ENCODE measurements at regions not wholly inside any gene's neighbourhood (a gene's known extent, or its start where the extent isn't known, plus 50 kb on each side); places are given as distances from the start of the nearest gene placed in this dataset.
"Not testable (repeated sequence)": the region's sequence is repeated elsewhere in the genome, so short reads cannot be mapped to it uniquely, and the experiment has no call there.

DNA sequence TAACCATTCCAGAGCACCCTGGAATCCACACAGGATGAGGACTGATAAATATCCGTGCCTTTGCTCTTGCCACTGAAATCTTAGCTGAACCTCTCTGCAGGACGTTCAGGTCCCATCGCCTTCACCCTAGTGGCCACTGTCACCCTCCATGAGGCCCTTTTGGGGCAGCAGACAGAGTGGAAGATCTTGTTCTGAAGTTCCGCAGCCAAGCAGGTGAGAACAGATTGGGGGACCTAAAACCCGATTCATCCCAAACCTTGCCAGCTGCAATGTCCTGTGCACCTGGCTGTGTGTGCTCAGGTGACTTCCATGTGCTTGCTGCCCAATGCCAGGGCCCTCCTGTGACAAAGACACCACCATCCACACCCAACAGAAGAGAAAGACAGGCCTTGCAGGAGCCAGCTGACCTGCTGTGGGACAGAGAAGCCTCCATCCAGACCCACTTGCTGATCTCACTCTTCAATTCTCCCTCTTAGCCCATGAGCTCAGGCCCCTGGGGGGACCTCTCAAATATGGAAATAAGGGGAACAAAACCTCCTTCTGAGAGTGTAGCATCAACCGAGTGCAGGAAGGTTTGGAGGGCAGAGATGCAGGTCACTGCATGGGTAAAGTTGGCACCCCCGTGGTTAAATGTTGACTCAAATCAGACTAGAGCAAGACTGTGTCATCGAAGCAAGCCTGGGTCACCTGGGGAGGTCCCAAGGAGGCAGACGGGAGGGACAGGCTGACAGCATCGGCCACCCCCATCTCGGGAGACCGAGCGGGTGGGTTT is 308.7 kb upstream of the DIO3 start:
- Mint-ChIP-seq H3K9me3 (no peaks in the 10 kb centered on the region), H3K27ac (no peak overlapping the region), H3K36me3 (ENCODE audit: low read depth) (no peaks in the 10 kb centered on the region), H3K4me3 (no peak overlapping the region), H3K27me3 (no peaks in the 10 kb centered on the region), H3K4me1 (ENCODE audit: low read depth) (no peaks in the 10 kb centered on the region)

DNA sequence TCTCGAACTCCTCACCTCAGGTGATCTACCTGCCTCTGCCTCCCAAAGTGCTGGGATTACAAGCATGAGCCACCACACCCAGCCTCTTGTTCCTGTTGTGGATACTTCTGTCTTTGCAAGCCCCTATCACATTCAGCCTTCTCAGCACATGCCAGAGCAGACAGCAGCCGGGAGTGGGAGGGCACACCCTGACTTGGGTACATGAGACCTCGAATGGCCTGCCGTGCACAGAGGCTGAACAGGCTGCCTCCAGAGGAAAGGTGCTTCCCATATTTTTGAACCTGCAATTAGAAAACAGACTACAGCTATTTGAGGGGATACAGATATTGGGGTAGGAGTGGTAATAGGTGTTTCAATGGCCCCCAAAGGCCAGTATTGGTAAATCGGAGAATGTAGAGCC is 307.3 kb upstream of the DIO3 start:
- H3K27me3 Mint-ChIP-seq, result peaks cover 4% of the 10 kb centered on the region
- H3K4me1 Mint-ChIP-seq (ENCODE audit: low read depth), result no peaks in the 10 kb centered on the region
- no peaks in the 10 kb centered on the region for H3K9me3 Mint-ChIP-seq
- no peak overlapping the region for H3K4me3 Mint-ChIP-seq
- H3K36me3 Mint-ChIP-seq (ENCODE audit: low read depth), result no peaks in the 10 kb centered on the region
- H3K27ac Mint-ChIP-seq, result no peak overlapping the region

DNA sequence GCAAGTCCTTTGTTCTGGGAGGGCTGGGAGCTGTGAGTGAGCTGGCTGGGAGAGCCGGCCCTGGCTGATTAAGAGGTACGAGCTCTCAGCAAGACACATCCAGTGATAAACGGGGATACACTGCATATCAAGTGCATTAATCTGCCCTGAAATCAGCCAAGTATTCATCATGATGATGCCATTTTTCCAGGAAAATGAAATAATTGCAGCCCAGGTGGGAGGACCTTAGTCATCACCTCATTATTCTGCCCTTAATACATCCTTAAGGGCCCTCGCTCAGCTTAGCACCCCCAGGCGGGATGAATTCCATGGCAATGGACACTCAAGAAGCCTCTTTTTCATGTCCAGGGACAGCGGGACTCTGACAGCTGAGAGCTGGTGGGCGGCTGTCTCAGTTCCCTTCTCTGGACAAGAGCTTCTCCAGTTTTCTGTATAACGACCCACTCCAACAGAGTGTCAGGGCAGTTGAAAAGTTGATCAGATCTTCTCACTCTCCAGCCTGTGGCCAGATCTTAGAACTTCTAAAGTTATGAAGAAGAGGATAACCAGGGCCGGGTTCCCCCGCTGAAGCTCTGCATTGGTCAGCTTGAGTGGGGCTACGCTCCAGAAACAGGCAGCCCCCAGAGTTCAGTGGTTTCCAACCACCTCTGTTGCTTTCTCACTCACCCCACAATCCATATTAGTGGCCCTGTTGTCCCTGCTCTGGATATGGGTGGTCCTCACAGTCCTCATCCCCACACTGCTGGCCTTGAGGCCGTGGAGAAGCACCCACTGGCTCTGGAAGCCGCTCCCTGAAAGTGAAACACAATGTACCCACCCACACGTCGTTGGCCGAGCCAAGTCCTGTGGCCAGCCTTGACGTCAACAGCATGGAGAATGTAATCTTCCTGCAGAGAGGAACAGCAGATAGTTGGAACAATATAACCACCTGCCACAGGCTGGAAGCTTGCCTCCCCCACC is 306.2 kb upstream of the DIO3 start:
- H3K27ac Mint-ChIP-seq, result no peak overlapping the region
- H3K4me3 Mint-ChIP-seq, result no peak overlapping the region
- H3K9me3 Mint-ChIP-seq, result no peaks in the 10 kb centered on the region
- peaks cover 4% of the 10 kb centered on the region for H3K27me3 Mint-ChIP-seq
- H3K4me1 Mint-ChIP-seq (ENCODE audit: low read depth), result no peaks in the 10 kb centered on the region
- no peaks in the 10 kb centered on the region for H3K36me3 Mint-ChIP-seq (ENCODE audit: low read depth)

DNA sequence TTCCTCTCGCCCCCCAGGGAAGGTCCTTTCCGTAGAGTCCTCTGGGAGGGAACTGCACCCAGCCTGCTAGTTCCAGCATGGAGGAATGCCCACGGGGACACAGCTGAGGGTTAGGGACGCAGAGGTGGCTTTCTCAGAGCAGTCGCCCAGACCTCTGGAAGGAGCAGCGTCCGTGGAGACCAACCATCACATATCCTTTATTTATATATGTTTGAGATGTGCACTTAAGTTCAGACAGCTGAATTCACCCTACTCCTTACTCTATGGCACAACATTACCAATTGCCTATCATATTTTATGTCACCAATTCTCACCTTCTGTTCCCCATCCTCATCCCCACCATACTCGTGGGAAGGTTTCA is 305.6 kb upstream of the DIO3 start:
- no peaks in the 10 kb centered on the region for H3K36me3 Mint-ChIP-seq (ENCODE audit: low read depth)

DNA sequence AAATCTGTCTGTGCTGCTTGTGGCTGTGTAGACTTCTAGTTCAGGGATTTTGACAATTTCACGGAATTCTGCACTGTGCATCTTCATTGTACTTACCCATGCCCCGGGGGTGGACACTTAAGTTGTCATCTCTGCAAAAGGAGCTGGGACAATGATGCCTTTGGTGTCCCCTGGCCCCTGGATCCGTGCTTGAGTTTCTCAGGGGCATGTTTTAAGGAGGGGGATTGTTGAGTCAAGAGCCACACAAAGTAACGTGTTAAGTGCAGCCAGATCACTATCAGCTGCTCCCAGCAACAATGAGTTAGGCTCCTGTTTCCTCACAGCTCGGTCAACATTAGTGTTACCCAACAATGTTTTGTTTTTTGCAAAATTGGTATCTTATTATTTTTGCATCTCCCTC is 305.0 kb upstream of the DIO3 start:
- no peak overlapping the region for H3K27ac Mint-ChIP-seq
- H3K4me1 Mint-ChIP-seq (ENCODE audit: low read depth), result no peaks in the 10 kb centered on the region
- no peaks in the 10 kb centered on the region for H3K9me3 Mint-ChIP-seq
- no peak overlapping the region for H3K4me3 Mint-ChIP-seq
- peaks cover 9% of the 10 kb centered on the region for H3K27me3 Mint-ChIP-seq
- H3K36me3 Mint-ChIP-seq (ENCODE audit: low read depth), result no peaks in the 10 kb centered on the region

More for the DNA sequence above, 305.6 kb upstream of the DIO3 start:
- no peaks in the 10 kb centered on the region for H3K9me3 Mint-ChIP-seq
- H3K4me3 Mint-ChIP-seq, result no peak overlapping the region
- H3K4me1 Mint-ChIP-seq (ENCODE audit: low read depth), result no peaks in the 10 kb centered on the region
- H3K27me3 Mint-ChIP-seq, result peaks cover 9% of the 10 kb centered on the region
- H3K27ac Mint-ChIP-seq, result no peak overlapping the region

DNA sequence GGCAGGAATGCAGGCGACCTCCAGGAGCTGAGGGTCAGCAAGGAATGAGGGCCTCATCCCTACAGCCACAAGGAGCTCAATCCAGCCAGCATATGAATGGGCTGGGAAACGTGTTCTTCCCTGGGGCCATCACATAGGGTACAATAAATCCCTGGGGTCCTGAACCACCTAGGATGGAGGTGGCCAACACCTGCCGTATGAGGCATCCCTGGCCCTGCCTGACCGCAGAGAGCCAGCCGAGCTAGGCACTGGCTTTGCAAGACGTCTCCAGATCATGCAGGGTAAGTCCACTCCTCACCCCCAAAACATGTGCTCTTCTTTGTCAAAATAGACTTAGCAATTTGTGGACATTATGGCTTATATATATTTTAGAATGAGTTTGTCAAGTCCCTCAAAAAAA is 303.7 kb upstream of the DIO3 start:
- Mint-ChIP-seq H3K27me3 (peaks cover 16% of the 10 kb centered on the region), H3K27ac (no peak overlapping the region), H3K36me3 (ENCODE audit: low read depth) (no peaks in the 10 kb centered on the region), H3K9me3 (no peaks in the 10 kb centered on the region), H3K4me3 (no peak overlapping the region), H3K4me1 (ENCODE audit: low read depth) (no peaks in the 10 kb centered on the region)

DNA sequence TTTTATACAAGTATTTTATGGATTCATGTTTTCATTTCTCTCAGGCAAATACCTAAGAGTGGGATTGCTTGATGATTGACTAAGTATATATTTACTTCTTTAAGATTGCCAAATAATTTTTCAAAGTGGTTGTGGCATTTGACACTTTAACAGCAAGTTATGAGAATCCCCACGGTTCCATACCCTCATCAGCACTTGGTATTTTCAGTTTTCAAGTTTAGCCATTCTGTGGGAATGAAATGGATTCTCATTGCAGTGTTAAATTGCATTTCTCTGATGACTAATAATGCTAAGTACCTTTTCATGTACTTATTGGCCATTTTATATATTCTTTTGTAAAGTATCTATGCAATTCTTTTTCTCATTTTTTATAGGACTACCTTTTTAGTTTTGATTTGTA is 301.5 kb upstream of the DIO3 start:
- no peaks in the 10 kb centered on the region for H3K36me3 Mint-ChIP-seq (ENCODE audit: low read depth)
- H3K9me3 Mint-ChIP-seq, result no peaks in the 10 kb centered on the region

DNA sequence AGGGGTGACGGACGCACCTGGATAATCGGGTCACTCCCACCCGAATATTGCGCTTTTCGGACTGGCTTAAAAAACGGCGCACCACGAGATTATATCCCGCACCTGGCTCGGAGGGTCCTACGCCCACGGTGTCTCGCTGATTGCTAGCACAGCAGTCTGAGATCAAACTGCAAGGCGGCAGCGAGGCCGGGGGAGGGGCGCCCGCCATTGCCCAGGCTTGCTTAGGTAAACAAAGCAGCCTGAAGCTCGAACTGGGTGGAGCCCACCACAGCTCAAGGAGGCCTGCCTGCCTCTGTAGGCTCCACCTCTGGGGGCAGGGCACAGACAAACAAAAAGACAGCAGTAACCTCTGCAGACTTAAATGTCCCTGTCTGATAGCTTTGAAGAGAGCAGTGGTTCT is 294.9 kb upstream of the DIO3 start:
- not testable (repeated sequence) for H3K36me3 Mint-ChIP-seq (ENCODE audit: low read depth); H3K4me1 Mint-ChIP-seq (ENCODE audit: low read depth); H3K27ac Mint-ChIP-seq; H3K9me3 Mint-ChIP-seq; H3K4me3 Mint-ChIP-seq
- peaks cover 17% of the 10 kb centered on the region for H3K27me3 Mint-ChIP-seq

More for the DNA sequence above, 301.5 kb upstream of the DIO3 start:
- H3K27me3 Mint-ChIP-seq, result peaks cover 23% of the 10 kb centered on the region
- no peak overlapping the region for H3K4me3 Mint-ChIP-seq
- H3K27ac Mint-ChIP-seq, result no peak overlapping the region
- no peaks in the 10 kb centered on the region for H3K4me1 Mint-ChIP-seq (ENCODE audit: low read depth)

DNA sequence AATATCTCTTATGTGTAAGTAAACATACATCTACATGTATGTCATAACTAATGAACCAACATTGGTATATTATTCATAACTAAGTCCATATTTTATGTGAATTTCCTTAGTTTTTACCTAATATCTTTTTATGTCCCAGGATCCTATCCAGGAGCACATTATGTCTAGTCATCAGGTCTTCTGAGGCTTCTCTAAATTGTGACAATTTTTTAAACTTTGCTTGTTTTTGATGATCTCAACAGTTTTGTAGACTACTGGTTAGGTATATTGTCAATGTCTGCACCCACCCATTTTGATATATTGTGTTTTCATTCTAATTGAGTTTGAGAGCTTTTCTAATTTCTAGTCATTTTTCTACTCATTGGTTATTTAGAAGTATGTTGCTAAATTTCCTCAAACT is 288.2 kb upstream of the DIO3 start:
- Mint-ChIP-seq H3K4me1 (ENCODE audit: low read depth) (no peaks in the 10 kb centered on the region), H3K9me3 (no peaks in the 10 kb centered on the region), H3K4me3 (no peak overlapping the region), H3K27ac (no peak overlapping the region), H3K36me3 (ENCODE audit: low read depth) (no peaks in the 10 kb centered on the region), H3K27me3 (peaks cover 33% of the 10 kb centered on the region)

DNA sequence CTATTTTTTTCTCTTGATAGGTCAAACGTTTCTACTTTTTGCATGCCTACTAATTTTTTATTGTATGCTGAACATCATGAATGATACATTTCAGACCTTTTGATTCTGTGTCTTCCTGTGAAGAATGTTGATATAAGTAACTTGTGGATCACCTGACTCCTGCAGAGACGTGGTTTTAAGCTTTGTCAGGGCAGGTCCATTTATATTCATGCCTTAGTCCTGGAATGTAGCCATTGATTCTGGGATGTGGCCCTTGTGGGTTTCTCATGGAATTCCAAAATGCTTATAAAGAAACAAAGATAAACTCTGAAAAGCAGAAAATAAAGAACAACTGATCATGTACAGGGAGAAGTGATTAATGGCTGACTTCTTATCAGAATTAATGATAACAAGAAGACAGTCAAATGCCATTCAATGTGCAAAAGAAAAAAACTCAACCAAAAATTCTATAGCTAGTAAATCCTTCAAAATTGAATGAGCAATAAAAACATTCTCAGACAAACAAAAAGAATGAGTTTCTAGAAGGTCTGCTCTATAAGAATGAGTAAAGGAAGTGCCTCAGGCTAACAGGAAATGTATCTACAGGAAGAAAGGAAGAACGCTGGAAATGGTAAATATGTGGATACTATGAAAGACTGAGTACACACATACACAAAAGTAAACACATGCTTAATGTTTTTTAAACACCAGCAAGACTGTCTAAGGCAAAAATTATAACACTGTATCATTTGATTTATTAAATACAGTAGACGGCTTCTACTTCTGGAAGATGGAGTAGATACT is 284.8 kb upstream of the DIO3 start:
- Mint-ChIP-seq H3K27ac (no peak overlapping the region), H3K9me3 (peaks cover 3% of the 10 kb centered on the region), H3K4me1 (ENCODE audit: low read depth) (no peaks in the 10 kb centered on the region), H3K27me3 (peaks cover 44% of the 10 kb centered on the region), H3K36me3 (ENCODE audit: low read depth) (peaks cover 4% of the 10 kb centered on the region), H3K4me3 (no peak overlapping the region)

DNA sequence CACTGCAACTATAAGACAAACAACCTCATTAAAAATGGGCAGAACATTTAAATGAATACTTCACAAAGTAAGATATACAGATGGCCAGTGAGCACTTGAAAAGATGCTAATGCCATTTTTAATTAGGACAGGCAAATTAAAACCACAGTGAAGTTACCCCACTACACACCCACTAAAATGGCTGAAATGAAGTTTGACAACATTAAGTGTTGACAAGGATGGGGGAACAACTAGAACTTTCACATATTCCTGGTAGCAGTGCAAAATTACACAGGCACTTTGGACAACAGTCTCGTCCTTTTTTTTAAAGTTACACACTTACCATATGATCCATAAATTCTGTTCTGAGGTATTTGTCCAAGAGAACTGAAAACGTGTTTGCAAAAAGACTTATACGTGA is 278.9 kb upstream of the DIO3 start:
- peaks cover 6% of the 10 kb centered on the region for H3K4me1 Mint-ChIP-seq (ENCODE audit: low read depth)
- H3K36me3 Mint-ChIP-seq (ENCODE audit: low read depth), result peaks cover 4% of the 10 kb centered on the region
- no peak overlapping the region for H3K4me3 Mint-ChIP-seq
- no peak overlapping the region for H3K27ac Mint-ChIP-seq
- H3K9me3 Mint-ChIP-seq, result peaks cover 3% of the 10 kb centered on the region
- H3K27me3 Mint-ChIP-seq, result peaks cover 30% of the 10 kb centered on the region

DNA sequence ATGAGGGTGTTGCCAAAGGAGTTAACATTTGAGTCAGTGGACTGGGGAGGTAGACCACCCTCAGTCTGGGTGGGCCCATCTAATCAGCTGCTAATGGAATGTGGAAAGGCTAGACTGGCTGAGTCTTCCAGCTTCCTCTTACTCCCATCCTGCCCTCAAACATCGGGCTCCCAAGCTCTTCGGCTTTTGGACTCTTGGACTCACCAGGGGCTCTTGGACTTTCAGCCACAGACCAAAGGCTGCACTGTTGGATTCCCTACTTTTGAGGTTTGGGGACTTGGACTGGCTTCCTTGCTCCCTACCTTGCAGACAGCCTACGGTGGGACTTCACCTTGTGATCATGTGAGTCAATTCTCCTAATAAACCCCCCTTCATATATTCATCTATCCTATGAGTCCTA is 276.6 kb upstream of the DIO3 start:
- peaks cover 3% of the 10 kb centered on the region for H3K9me3 Mint-ChIP-seq
- H3K4me3 Mint-ChIP-seq, result no peak overlapping the region
- peaks cover 20% of the 10 kb centered on the region for H3K27me3 Mint-ChIP-seq
- H3K4me1 Mint-ChIP-seq (ENCODE audit: low read depth), result peaks cover 6% of the 10 kb centered on the region
- no peak overlapping the region for H3K27ac Mint-ChIP-seq
- H3K36me3 Mint-ChIP-seq (ENCODE audit: low read depth), result no peaks in the 10 kb centered on the region

DNA sequence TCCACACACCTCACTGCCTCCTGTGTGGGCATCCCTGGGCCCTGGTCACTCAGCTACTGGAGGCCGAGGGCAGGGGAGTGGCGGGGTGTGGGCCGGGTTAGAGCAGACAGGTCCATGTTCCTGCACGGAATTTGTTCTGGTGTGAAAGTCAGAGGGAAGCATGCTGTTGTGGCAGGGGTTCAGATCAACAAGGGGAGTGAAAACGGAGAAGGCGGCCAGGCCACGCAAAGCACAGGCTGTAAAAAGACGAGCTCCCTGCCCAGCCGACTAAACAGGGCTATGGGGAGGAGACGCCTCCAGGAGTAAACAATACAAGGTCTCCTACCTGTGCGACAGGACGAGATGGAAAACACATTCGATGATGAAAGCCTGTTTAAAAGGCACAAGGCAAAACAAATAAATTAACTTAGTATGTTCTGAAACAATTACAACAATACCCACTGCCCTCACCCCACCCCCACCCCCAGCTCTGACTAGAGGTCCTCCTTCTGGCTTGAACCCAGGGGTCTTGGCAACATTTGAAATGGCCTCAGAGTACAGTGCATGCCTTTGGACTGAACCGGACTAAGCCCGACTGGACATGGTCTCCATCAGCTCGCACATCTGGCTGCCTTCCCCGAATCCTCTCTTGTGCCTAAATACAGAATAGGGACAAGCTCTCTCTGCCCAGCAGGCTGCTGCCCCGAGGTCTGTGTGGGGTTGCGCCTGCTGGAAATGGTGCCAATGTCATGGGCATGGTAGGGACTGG is 274.9 kb upstream of the DIO3 start:
- Mint-ChIP-seq H3K27ac (no peak overlapping the region), H3K36me3 (ENCODE audit: low read depth) (no peaks in the 10 kb centered on the region), H3K9me3 (no peaks in the 10 kb centered on the region), H3K27me3 (peaks cover 17% of the 10 kb centered on the region), H3K4me3 (no peak overlapping the region), H3K4me1 (ENCODE audit: low read depth) (peaks cover 6% of the 10 kb centered on the region)

DNA sequence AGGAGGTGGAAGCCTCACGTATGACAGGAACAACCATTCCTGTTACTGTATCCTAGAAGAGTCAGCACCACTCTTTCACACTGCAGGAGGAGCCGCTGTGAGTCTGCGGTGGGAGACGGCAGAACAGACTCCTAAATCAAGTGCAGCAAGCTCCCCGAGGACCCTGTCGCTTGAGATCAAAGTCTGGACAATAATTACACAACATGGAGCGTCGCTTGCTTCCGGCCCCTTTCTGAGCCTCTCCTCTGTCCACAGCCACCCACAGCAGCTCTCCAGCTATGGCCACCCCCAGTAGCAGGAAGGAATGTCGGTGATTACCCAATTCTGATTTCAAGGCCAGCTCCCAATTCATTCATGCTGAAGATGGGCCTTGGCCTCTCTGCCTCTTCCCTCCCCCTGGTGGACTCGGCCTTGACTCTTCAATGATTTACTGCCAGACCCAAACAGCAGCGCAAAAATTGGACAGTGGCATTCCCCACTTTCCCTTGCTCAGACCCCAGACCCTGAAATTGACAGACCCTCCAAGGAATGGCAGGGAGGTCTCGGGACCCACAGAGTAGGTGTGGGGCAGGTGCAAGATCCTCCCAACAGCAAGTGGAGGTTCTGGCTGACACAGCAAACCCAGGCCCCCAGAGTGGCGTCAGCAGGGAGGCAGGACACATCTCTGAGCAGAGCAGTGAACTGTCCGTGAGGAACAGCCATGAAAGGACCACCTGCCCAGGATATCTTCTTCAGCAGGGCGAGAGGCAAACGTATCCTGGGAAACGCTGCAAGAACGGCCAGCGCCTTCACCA is 272.7 kb upstream of the DIO3 start:
- Mint-ChIP-seq H3K36me3 (ENCODE audit: low read depth) (no peaks in the 10 kb centered on the region), H3K9me3 (no peaks in the 10 kb centered on the region), H3K27me3 (peaks cover 21% of the 10 kb centered on the region), H3K4me1 (ENCODE audit: low read depth) (peaks cover 6% of the 10 kb centered on the region), H3K4me3 (no peak overlapping the region), H3K27ac (no peak overlapping the region)

All from stimulated activated naive CD8-positive, alpha-beta T cell treated with anti-CD3 and anti-CD28 coated beads, Interleukin-15, Interleukin-2, amounts not matched to agents 100 ng/mL and 50 ng/mL, for 24 hours (primary cell).